GM19438 (cell line): ENCODE measurements at regions not wholly inside any gene's neighbourhood (a gene's known extent, or its start where the extent isn't known, plus 50 kb on each side); places are given as distances from the start of the nearest gene placed in this dataset.
"Not testable (repeated sequence)": the region's sequence is repeated elsewhere in the genome, so short reads cannot be mapped to it uniquely, and the experiment has no call there.

Experiments used
- ATAC-seq: cut with Tn5 transposase; IDR thresholded peaks from one replicate; pipeline ENCODE4 v1.9.1; 2021; ENCODE audit warnings: low read depth; ENCODE audit not compliant: unreplicated experiment

- no peak for ATAC-seq
These were observed 106.5 kb upstream of the EGFLAM start for GRCh38 chr5:38151878-38152277.

GRCh38 chr5:38149815-38150195 is 108.6 kb upstream of the EGFLAM start:
- no peak for ATAC-seq

- ATAC-seq, result no peak
These were observed 110.2 kb upstream of the EGFLAM start for GRCh38 chr5:38148021-38148625.

- ATAC-seq, result no peak
These were observed 115.0 kb upstream of the EGFLAM start for GRCh38 chr5:38143384-38143783.

GRCh38 chr5:38141665-38142064 is 116.7 kb upstream of the EGFLAM start:
- no peak for ATAC-seq

- no peak for ATAC-seq
These were observed 119.8 kb upstream of the EGFLAM start for GRCh38 chr5:38138574-38138973.

- no peak for ATAC-seq
These were observed 122.8 kb upstream of the EGFLAM start for GRCh38 chr5:38135486-38136039.

GRCh38 chr5:38134810-38135209 is 123.5 kb upstream of the EGFLAM start:
- no peak for ATAC-seq

GRCh38 chr5:38134294-38134693 is 124.1 kb upstream of the EGFLAM start:
- not testable (repeated sequence) for ATAC-seq

- ATAC-seq, result no peak
These were observed 126.7 kb upstream of the EGFLAM start for GRCh38 chr5:38131686-38132085.

- ATAC-seq, result no peak
These were observed 134.0 kb upstream of the EGFLAM start for GRCh38 chr5:38124321-38124720.

- ATAC-seq, result no peak
These were observed 136.9 kb upstream of the EGFLAM start for GRCh38 chr5:38121420-38121819.

- no peak for ATAC-seq
These were observed 138.5 kb upstream of the EGFLAM start for GRCh38 chr5:38119836-38120235.

GRCh38 chr5:38117784-38118479 is 140.4 kb upstream of the EGFLAM start:
- no peak for ATAC-seq

- no peak for ATAC-seq
These were observed 143.0 kb upstream of the EGFLAM start for GRCh38 chr5:38115318-38115827.

GRCh38 chr5:38113880-38114279 is 144.5 kb upstream of the EGFLAM start:
- ATAC-seq, result no peak

- no peak for ATAC-seq
These were observed 144.9 kb upstream of the EGFLAM start for GRCh38 chr5:38113456-38113855.

- no peak for ATAC-seq
These were observed 145.4 kb upstream of the EGFLAM start for GRCh38 chr5:38112938-38113337.

GRCh38 chr5:38110130-38110529 is 148.2 kb upstream of the EGFLAM start:
- ATAC-seq, result no peak

- ATAC-seq, result no peak
These were observed 151.3 kb upstream of the EGFLAM start for GRCh38 chr5:38107096-38107495.

- ATAC-seq, result no peak
These were observed 152.6 kb upstream of the EGFLAM start for GRCh38 chr5:38105801-38106200.

- no peak for ATAC-seq
These were observed 153.2 kb upstream of the EGFLAM start for GRCh38 chr5:38105231-38105570.
